KMS-11 (cell line): ENCODE measurements at regions not wholly inside any gene's neighbourhood (a gene's known extent, or its start where the extent isn't known, plus 50 kb on each side); places are given as distances from the start of the nearest gene placed in this dataset.

Source experiments
- H2AFZ ChIP-seq: fragments of 200-600 bp; sonication (generic); 2 replicates; pipeline ENCODE4 v1.6.1; 2016; ENCODE audit warnings: antibody characterized with exemption, mixed run types, low read depth
- H3K27ac ChIP-seq: fragments of 200-600 bp; sonication (generic); 2 replicates; pipeline ENCODE4 v1.6.1; 2016; ENCODE audit warnings: mild to moderate bottlenecking, mixed run types
- H3K27me3 ChIP-seq: fragments of 200-600 bp; sonication (generic); 2 replicates; pipeline ENCODE4 v1.6.1; 2017; ENCODE audit warnings: mild to moderate bottlenecking, low read depth, mixed run types, moderate library complexity; ENCODE audit not compliant: insufficient read depth
- H3K36me3 ChIP-seq: fragments of 200-600 bp; sonication (generic); 2 replicates; pipeline ENCODE4 v1.6.1; 2017; ENCODE audit warnings: mild to moderate bottlenecking, mixed run types; ENCODE audit not compliant: insufficient read depth
- H3K4me1 ChIP-seq: fragments of 200-600 bp; sonication (generic); 2 replicates; pipeline ENCODE4 v1.6.1; 2016; ENCODE audit warnings: mild to moderate bottlenecking, low read depth, mixed run types; ENCODE audit not compliant: poor library complexity, severe bottlenecking
- H3K4me2 ChIP-seq: fragments of 200-600 bp; sonication (generic); 2 replicates; pipeline ENCODE4 v1.7.0; 2016; ENCODE audit warnings: mild to moderate bottlenecking, mixed run types
- H3K4me3 ChIP-seq: fragments of 200-600 bp; sonication (generic); IDR thresholded peaks from 2 replicates; pipeline ENCODE4 v1.6.1; 2017; ENCODE audit warnings: low read depth, low read length, mixed read lengths; ENCODE audit not compliant: insufficient read depth
- H3K79me2 ChIP-seq: fragments of 200-600 bp; sonication (generic); 2 replicates; pipeline ENCODE4 v1.6.1; 2016; ENCODE audit warnings: low read depth, mixed run types; ENCODE audit not compliant: insufficient read depth
- H3K9ac ChIP-seq: fragments of 200-600 bp; sonication (generic); 2 replicates; pipeline ENCODE4 v1.6.1; 2016; ENCODE audit warnings: mild to moderate bottlenecking, mixed run types
- H4K20me1 ChIP-seq: fragments of 200-600 bp; sonication (generic); 2 replicates; pipeline ENCODE4 v1.6.1; 2016; ENCODE audit warnings: mild to moderate bottlenecking, mixed run types; ENCODE audit not compliant: insufficient read depth
- TF ChIP-seq, protein P1 (sequence below): fragments of 200-600 bp; sonication (generic); conservative IDR thresholded peaks from 2 replicates; pipeline ENCODE4 v1.6.1; 2017; ENCODE audit warnings: low read depth, mild to moderate bottlenecking, antibody characterized with exemption, low read length, moderate library complexity, mixed read lengths

DNA sequence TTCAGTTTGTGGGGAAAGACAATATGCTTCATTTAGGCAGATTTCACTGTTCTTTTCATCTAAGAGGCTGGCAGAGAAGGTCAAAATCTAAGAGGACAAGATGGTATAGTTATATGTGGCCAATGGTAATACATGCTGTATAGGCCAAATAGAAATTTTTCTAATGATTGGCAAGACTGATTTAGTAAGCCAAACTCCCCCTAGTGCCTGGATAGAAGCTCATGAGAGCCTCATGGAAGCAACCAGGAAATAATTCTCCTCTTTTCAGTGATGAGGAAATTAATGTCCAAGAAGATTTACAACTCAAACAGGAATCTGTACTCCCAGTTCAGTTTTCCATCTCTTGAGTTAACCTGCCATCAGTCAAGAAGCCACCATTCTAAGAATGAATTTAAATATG lies 253.6 kb upstream of the PHF14 start:
- H3K4me2 ChIP-seq = no peak overlapping the region
- no peaks in the 10 kb centered on the region for H3K4me1 ChIP-seq
- H2AFZ ChIP-seq = no peak overlapping the region
- no peak overlapping the region for H3K9ac ChIP-seq
- H4K20me1 ChIP-seq = no peaks in the 10 kb centered on the region
- H3K79me2 ChIP-seq = no peaks in the 10 kb centered on the region
- H3K27me3 ChIP-seq = no peaks in the 10 kb centered on the region
- H3K27ac ChIP-seq = no peak overlapping the region
- TF ChIP-seq, protein P1, sequence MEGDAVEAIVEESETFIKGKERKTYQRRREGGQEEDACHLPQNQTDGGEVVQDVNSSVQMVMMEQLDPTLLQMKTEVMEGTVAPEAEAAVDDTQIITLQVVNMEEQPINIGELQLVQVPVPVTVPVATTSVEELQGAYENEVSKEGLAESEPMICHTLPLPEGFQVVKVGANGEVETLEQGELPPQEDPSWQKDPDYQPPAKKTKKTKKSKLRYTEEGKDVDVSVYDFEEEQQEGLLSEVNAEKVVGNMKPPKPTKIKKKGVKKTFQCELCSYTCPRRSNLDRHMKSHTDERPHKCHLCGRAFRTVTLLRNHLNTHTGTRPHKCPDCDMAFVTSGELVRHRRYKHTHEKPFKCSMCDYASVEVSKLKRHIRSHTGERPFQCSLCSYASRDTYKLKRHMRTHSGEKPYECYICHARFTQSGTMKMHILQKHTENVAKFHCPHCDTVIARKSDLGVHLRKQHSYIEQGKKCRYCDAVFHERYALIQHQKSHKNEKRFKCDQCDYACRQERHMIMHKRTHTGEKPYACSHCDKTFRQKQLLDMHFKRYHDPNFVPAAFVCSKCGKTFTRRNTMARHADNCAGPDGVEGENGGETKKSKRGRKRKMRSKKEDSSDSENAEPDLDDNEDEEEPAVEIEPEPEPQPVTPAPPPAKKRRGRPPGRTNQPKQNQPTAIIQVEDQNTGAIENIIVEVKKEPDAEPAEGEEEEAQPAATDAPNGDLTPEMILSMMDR = no peak
- no peak overlapping the region for H3K4me3 ChIP-seq
- H3K36me3 ChIP-seq = no peaks in the 10 kb centered on the region

GRCh38 chr7:10721289-10721688 lies 252.4 kb upstream of the PHF14 start:
- H4K20me1 ChIP-seq = no peaks in the 10 kb centered on the region

DNA sequence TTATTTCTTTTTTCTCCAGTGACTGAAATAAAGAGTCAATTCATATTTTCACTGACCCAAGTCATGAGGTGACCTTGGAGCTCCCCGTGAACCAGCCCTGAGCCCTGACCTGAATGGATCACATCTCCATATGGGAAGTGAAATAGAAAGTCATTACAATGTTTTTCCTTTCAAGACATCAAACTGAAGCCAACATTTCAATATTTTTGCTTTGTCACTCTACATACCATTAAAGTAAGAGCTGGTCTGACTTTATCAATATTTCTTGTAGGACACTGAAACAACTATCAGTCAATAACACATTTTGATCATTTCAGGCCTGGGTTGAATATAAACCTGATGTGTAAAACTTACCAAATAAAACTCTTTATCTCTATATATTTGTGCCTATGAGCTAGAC lies 249.8 kb upstream of the PHF14 start:
- TF ChIP-seq, protein P1 = no peak
- Histone ChIP-seq H3K79me2 (no peaks in the 10 kb centered on the region), H3K27ac (no peak overlapping the region)

More at GRCh38 chr7:10721289-10721688, 252.4 kb upstream of the PHF14 start:
- Histone ChIP-seq H3K27me3 (no peaks in the 10 kb centered on the region), H3K79me2 (no peaks in the 10 kb centered on the region), H3K4me2 (no peak overlapping the region), H2AFZ (no peak overlapping the region), H3K36me3 (no peaks in the 10 kb centered on the region), H3K9ac (no peak overlapping the region), H3K4me1 (no peaks in the 10 kb centered on the region), H3K4me3 (no peak overlapping the region), H3K27ac (no peak overlapping the region)
- TF ChIP-seq, protein P1 = no peak

GRCh38 chr7:10724449-10724848 lies 249.2 kb upstream of the PHF14 start:
- Histone ChIP-seq H3K4me2 (no peak overlapping the region), H2AFZ (no peak overlapping the region), H3K4me1 (no peaks in the 10 kb centered on the region), H4K20me1 (no peaks in the 10 kb centered on the region), H3K9ac (no peak overlapping the region), H3K27me3 (no peaks in the 10 kb centered on the region), H3K36me3 (no peaks in the 10 kb centered on the region), H3K79me2 (no peaks in the 10 kb centered on the region), H3K27ac (no peak overlapping the region), H3K4me3 (no peak overlapping the region)
- TF ChIP-seq, protein P1 = no peak

More for the DNA sequence above, 249.8 kb upstream of the PHF14 start:
- H2AFZ ChIP-seq = no peak overlapping the region
- H3K4me3 ChIP-seq = no peak overlapping the region
- no peaks in the 10 kb centered on the region for H3K27me3 ChIP-seq
- no peaks in the 10 kb centered on the region for H3K36me3 ChIP-seq
- no peaks in the 10 kb centered on the region for H3K4me1 ChIP-seq
- no peaks in the 10 kb centered on the region for H4K20me1 ChIP-seq
- no peak overlapping the region for H3K4me2 ChIP-seq
- no peak overlapping the region for H3K9ac ChIP-seq
